B cell (primary cell): ENCODE measurements at regions not wholly inside any gene's neighbourhood (a gene's known extent, or its start where the extent isn't known, plus 50 kb on each side); places are given as distances from the start of the nearest gene placed in this dataset.

ENCODE experiments used
- ATAC-seq: fragments of 200-7000 bp; cut with Tn5 transposase; one replicate; pipeline ENCODE4 v1.10.0; 2021; ENCODE audit warnings: low read depth, mild to moderate bottlenecking, moderate number of reproducible peaks, moderate library complexity
- CTCF ChIA-PET: fragments of 350-600 bp; sonication (Branson Sonifier 250); formaldehyde crosslinking; loops from one replicate; lab custom pipeline; 2021; ENCODE audit warnings: antibody characterized with exemption, inconsistent platforms; lab: Charles Lee
- POLR2A ChIA-PET: fragments of 350-600 bp; sonication (Branson Sonifier 250); formaldehyde crosslinking; loops from one replicate; lab custom pipeline; 2021; ENCODE audit warnings: antibody characterized with exemption; lab: Charles Lee
- DNase-seq: peaks from one replicate; pipeline ENCODE4 v3.0.0; 2013
- H2AFZ ChIP-seq: 2 replicates; pipeline ENCODE4 v1.6.1; 2012; ENCODE audit warnings: mild to moderate bottlenecking, low read depth, low read length; ENCODE audit not compliant: insufficient read depth, poor library complexity, severe bottlenecking
- H3K27ac ChIP-seq, 2 donors: 1 replicate in 1 of 2; 2 replicates in 1 of 2; pipeline ENCODE4 v1.5.1; 2012 to 2013; ENCODE audit warnings: low read length in 2 of 2, mild to moderate bottlenecking in 2 of 2, moderate library complexity in 1 of 2
- H3K27me3 ChIP-seq, 4 experiments: fragments of 200-600 bp in 1 of 4; sonication (generic) in 1 of 4; replicated peaks in 1 of 4; 1 replicate in 2 of 4; 2 replicates in 2 of 4; pipeline versions ENCODE4 v1.6.1 to v1.7.0; 2013 to 2016; ENCODE audit warnings: low read length in 3 of 4, mild to moderate bottlenecking in 2 of 4, mixed read lengths in 1 of 4, moderate library complexity in 1 of 4; ENCODE audit not compliant: insufficient read depth in 4 of 4, control insufficient read depth in 3 of 4; ENCODE audit errors: control extremely low read depth in 1 of 4
- H3K36me3 ChIP-seq, 2 experiments: replicated peaks in 1 of 2; 1 replicate in 1 of 2; 2 replicates in 1 of 2; pipeline versions ENCODE4 v1.6.1 to v1.7.1; 2013; ENCODE audit warnings: low read length in 1 of 2; ENCODE audit not compliant: insufficient read depth in 2 of 2, control insufficient read depth in 1 of 2; ENCODE audit errors: control extremely low read depth in 1 of 2, extremely low read depth in 1 of 2
- H3K4me1 ChIP-seq, 2 donors: fragments of 200-600 bp in 1 of 2; sonication (generic) in 1 of 2; 1 replicate in 1 of 2; 2 replicates in 1 of 2; pipeline versions ENCODE4 v1.5.1 to v1.6.1; 2013 to 2017; ENCODE audit warnings: low read length in 2 of 2; ENCODE audit not compliant: control insufficient read depth in 2 of 2, insufficient read depth in 2 of 2
- H3K4me2 ChIP-seq: replicated peaks from 2 replicates; pipeline ENCODE3; 2012; ENCODE audit warnings: mild to moderate bottlenecking, low read depth, low read length; ENCODE audit not compliant: poor library complexity, severe bottlenecking
- H3K4me3 ChIP-seq, 5 experiments: fragments of 200-600 bp in 1 of 5; sonication (generic) in 1 of 5; 1 replicate in 3 of 5; 2 replicates in 2 of 5; pipeline versions ENCODE4 v1.5.1 to v1.7.0; 2011 to 2016; ENCODE audit warnings: low read length in 4 of 5, mild to moderate bottlenecking in 4 of 5, low read depth in 2 of 5, control low read depth in 1 of 5, moderate library complexity in 1 of 5; ENCODE audit not compliant: insufficient read depth in 1 of 5; ENCODE audit errors: control extremely low read depth in 1 of 5, extremely low read depth in 1 of 5
- H3K79me2 ChIP-seq: fragments of 200-600 bp; sonication (generic); one replicate; pipeline ENCODE4 v1.6.0; 2016; ENCODE audit warnings: low read length; ENCODE audit not compliant: control insufficient read depth, insufficient read depth
- H3K9ac ChIP-seq: fragments of 200-600 bp; sonication (generic); 2 replicates; pipeline ENCODE4 v1.6.1; 2017; ENCODE audit warnings: mild to moderate bottlenecking, low read length, moderate library complexity
- H3K9me3 ChIP-seq, 3 donors: one replicate each; pipeline versions ENCODE4 v1.6.1 to v1.7.1; 2013; ENCODE audit warnings: low read length in 2 of 3; ENCODE audit not compliant: control insufficient read depth in 2 of 3, insufficient read depth in 1 of 3; ENCODE audit errors: control extremely low read depth in 1 of 3
- H4K20me1 ChIP-seq: 2 replicates; pipeline ENCODE4 v1.6.0; 2012; ENCODE audit warnings: mild to moderate bottlenecking, low read length; ENCODE audit not compliant: insufficient read depth, control insufficient read depth, poor library complexity, severe bottlenecking
- H3K27ac Mint-ChIP-seq: one replicate; pipeline ENCODE4 v1.8.0; 2021; ENCODE audit warnings: mixed read lengths
- H3K27me3 Mint-ChIP-seq: one replicate; pipeline ENCODE4 v1.8.0; 2021; ENCODE audit warnings: mixed read lengths
- H3K4me1 Mint-ChIP-seq: one replicate; pipeline ENCODE4 v1.8.0; 2021; ENCODE audit warnings: mixed read lengths
- H3K4me3 Mint-ChIP-seq: one replicate; pipeline ENCODE4 v1.8.0; 2021; ENCODE audit warnings: mixed read lengths
- H3K9me3 Mint-ChIP-seq: one replicate; pipeline ENCODE4 v1.8.0; 2022; ENCODE audit warnings: mixed read lengths; ENCODE audit not compliant: insufficient read depth
- EZH2 ChIP-seq: IDR thresholded peaks from 2 replicates; pipeline ENCODE4 v1.6.1; 2012; ENCODE audit warnings: borderline replicate concordance, low read depth, mild to moderate bottlenecking, moderate library complexity, low read length; ENCODE audit not compliant: insufficient read depth, poor library complexity, severe bottlenecking
- WGBS: methylation state at CpG from one replicate; pipeline ENCODE4 v1.1.5; 2013; ENCODE audit warnings: missing lambda C conversion rate; ENCODE audit not compliant: insufficient coverage; 5-methylcytosine and 5-hydroxymethylcytosine counted together
- intact Hi-C: fragments of 100-400 bp; cut with micrococcal nuclease; formaldehyde crosslinking; loops from one replicate; pipeline ENCODE4 v1.10.0; 2022
- TF ChIP-seq, protein P1 (sequence below): fragments of 200-600 bp; IDR thresholded peaks from one replicate; pipeline ENCODE4 v1.8.0; 2022; ENCODE audit warnings: antibody characterized with exemption, mild to moderate bottlenecking

DNA sequence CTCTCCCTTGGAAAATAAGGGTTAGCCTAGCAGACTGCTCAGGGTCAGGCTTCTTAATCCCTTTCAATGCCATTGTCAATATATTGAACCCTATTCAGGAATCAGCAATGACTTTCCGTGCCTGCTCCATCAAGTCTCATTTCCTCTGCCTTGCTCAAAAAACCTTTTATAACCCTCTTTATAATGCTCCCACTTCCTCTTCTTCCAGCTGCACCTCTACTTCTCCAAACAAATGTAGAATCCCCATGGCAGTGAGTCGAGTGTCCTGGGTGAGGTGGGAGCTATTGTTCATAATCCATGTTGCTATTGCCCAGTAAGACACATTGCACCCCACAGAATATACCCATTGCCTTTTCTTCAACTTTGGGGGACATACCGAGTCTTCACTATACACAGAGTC, 58.6 kb downstream of the OLIG1 start:
- H3K27me3 ChIP-seq: peaks cover 0 to 24% (median 17%) of the 10 kb centered on the region in 4 experiments
- no peak for TF ChIP-seq EZH2
- TF ChIP-seq, protein P1, sequence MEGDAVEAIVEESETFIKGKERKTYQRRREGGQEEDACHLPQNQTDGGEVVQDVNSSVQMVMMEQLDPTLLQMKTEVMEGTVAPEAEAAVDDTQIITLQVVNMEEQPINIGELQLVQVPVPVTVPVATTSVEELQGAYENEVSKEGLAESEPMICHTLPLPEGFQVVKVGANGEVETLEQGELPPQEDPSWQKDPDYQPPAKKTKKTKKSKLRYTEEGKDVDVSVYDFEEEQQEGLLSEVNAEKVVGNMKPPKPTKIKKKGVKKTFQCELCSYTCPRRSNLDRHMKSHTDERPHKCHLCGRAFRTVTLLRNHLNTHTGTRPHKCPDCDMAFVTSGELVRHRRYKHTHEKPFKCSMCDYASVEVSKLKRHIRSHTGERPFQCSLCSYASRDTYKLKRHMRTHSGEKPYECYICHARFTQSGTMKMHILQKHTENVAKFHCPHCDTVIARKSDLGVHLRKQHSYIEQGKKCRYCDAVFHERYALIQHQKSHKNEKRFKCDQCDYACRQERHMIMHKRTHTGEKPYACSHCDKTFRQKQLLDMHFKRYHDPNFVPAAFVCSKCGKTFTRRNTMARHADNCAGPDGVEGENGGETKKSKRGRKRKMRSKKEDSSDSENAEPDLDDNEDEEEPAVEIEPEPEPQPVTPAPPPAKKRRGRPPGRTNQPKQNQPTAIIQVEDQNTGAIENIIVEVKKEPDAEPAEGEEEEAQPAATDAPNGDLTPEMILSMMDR: no peak
- peaks cover 62% of the 10 kb centered on the region for H3K27me3 Mint-ChIP-seq
- H3K4me1 Mint-ChIP-seq: peaks cover 6% of the 10 kb centered on the region
- H2AFZ ChIP-seq: no peak overlapping the region
- ChIA-PET CTCF (no interaction called here), POLR2A (no interaction called here)
- 50% methylated on average over 2 of the region's 3 CpGs for WGBS
- H3K79me2 ChIP-seq: no peaks in the 10 kb centered on the region
- H3K4me2 ChIP-seq: no peak overlapping the region
- H3K9ac ChIP-seq: no peak overlapping the region
- H3K36me3 ChIP-seq: no peaks in the 10 kb centered on the region
- no peak overlapping the region for H3K4me3 ChIP-seq
- no peaks in the 10 kb centered on the region for H3K9me3 ChIP-seq
- H3K27ac ChIP-seq: no peak overlapping the region
- ATAC-seq (no peak), DNase-seq (no peak)
- H4K20me1 ChIP-seq: no peaks in the 10 kb centered on the region
- no peak overlapping the region for H3K27ac Mint-ChIP-seq
- peaks cover 5 to 6% of the 10 kb centered on the region in 2 donors for H3K4me1 ChIP-seq
- H3K9me3 Mint-ChIP-seq: no peaks in the 10 kb centered on the region
- no peak overlapping the region for H3K4me3 Mint-ChIP-seq
- intact Hi-C loops: no loop called here

DNA sequence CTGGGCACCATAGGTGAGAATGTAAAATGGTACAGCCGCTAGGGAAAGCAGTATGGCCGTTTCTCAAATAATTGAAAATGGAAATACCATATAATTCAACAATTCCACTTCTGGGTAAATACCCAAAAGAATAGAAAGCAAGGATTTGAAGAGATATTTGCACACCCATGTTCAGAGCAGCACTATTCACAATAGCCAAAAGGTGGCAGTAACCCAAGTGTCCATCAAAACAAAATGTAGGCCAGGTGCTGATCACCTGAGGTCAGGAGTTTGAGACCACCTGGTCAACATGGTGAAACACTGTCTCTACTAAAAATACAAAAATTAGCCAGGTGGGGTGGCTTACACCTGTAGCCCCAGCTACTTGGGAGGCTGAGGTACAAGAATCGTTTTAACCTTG, 62.1 kb downstream of the OLIG1 start:
- DNase-seq (no peak), ATAC-seq (no peak)
- H3K9ac ChIP-seq: no peak overlapping the region
- ChIA-PET CTCF (no interaction called here), POLR2A (no interaction called here)
- H3K27ac Mint-ChIP-seq: no peak overlapping the region
- H3K27ac ChIP-seq: no peak overlapping the region
- H3K4me1 ChIP-seq: peaks cover 4% of the 10 kb centered on the region in 2 donors
- H3K4me1 Mint-ChIP-seq: peaks cover 5% of the 10 kb centered on the region
- no peak overlapping the region for H3K4me3 ChIP-seq
- H2AFZ ChIP-seq: no peak overlapping the region
- no peak overlapping the region for H3K4me2 ChIP-seq
- no peak overlapping the region for H3K4me3 Mint-ChIP-seq
- peaks cover 0 to 23% (median 15%) of the 10 kb centered on the region in 4 experiments for H3K27me3 ChIP-seq
- no peaks in the 10 kb centered on the region for H3K79me2 ChIP-seq
- TF ChIP-seq EZH2: no peak
- TF ChIP-seq, protein P1: no peak
- no CpG with 5 or more reads among the region's 3 CpGs for WGBS
- H4K20me1 ChIP-seq: no peaks in the 10 kb centered on the region
- no peaks in the 10 kb centered on the region for H3K9me3 Mint-ChIP-seq
- no peaks in the 10 kb centered on the region for H3K9me3 ChIP-seq
- intact Hi-C loops: no loop called here
- H3K27me3 Mint-ChIP-seq: peaks cover 64% of the 10 kb centered on the region
- H3K36me3 ChIP-seq: no peaks in the 10 kb centered on the region
